ENCODE measurements at regions not wholly inside any gene's neighbourhood (a gene's known extent, or its start where the extent isn't known, plus 50 kb on each side); places are given as distances from the start of the nearest gene placed in this dataset.

DNA sequence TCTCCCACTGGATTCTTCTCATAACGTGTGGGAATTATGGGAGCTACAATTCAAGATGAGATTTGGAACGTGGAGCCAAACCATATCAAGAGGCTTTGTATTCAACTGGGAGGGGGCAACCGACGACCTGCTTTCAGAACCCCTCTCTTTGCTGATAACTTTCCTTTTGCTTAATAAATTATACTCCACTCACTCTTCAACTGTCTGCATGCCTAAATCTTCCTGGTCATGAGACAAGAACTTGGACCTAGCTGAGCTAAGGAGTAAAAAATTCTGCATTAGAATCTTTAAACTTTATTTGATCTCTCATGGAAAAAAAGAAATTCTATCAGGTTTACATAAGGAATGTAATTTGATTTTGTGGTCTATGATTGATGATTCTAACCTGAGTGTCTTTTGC, 86.7 kb upstream of the CYYR1 start:
- Histone ChIP-seq H3K36me3 (ENCODE audit: control insufficient read depth, insufficient read depth, low read length) (no peaks in the 10 kb centered on the region), H3K4me1 (ENCODE audit: control insufficient read depth, insufficient read depth, low read length) (no peaks in the 10 kb centered on the region), H3K27ac (ENCODE audit: low read length) (no peak overlapping the region), H3K9me3 (ENCODE audit: control insufficient read depth, low read depth, low read length) (no peaks in the 10 kb centered on the region), H3K4me3 (ENCODE audit: low read length) (no peak overlapping the region), H3K27me3 (ENCODE audit: control insufficient read depth, insufficient read depth, low read length) (no peaks in the 10 kb centered on the region)
- DNase-seq: no peak
- WGBS (ENCODE audit: insufficient coverage, low lambda C conversion rate): no CpG with 5 or more reads among the region's 4 CpGs

DNA sequence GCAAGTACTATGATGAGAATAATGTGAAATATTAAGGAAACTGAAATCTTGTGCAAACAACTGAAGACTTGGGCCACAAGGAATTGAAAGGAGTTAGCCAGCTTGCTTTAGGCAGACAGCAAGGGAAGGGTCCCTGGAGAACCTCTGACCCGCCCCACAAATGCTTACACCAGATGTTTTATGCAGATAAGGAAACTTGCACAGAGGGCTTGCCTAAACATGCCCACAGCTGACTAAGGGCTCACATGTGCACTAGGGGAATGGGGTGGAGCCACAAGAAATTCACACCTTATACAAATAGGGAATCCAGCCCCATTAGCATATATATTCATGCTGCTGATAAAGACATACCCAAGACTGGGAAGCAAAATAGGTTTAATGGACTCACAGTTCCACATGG, 86.1 kb upstream of the CYYR1 start:
- Histone ChIP-seq H3K9me3 (ENCODE audit: control insufficient read depth, low read depth, low read length) (no peaks in the 10 kb centered on the region), H3K4me1 (ENCODE audit: control insufficient read depth, insufficient read depth, low read length) (no peaks in the 10 kb centered on the region), H3K4me3 (ENCODE audit: low read length) (no peak overlapping the region), H3K27me3 (ENCODE audit: control insufficient read depth, insufficient read depth, low read length) (no peaks in the 10 kb centered on the region), H3K27ac (ENCODE audit: low read length) (no peak overlapping the region), H3K36me3 (ENCODE audit: control insufficient read depth, insufficient read depth, low read length) (no peaks in the 10 kb centered on the region)
- no peak for DNase-seq
- WGBS (ENCODE audit: insufficient coverage, low lambda C conversion rate): no CpG with 5 or more reads among the region's 1 CpG

DNA sequence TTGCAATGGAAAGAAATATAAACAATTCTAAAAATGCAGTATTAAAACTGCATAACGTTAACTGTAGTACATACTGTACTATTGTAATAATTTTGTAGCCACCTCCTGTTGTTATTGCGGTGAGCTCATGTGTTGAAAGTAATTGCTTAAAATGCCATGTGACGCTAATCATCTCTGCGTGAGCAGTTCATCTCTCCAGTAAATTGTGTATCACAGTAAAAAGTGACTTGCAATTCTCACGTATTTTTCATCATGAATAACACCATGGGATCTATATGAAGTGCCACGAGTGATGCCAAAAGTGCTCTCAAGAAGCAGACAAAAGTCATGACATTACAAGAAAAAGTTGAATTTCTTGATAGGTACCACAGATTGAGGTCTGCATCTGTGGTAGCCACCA, 82.4 kb upstream of the CYYR1 start:
- Histone ChIP-seq H3K4me3 (ENCODE audit: low read length) (no peak overlapping the region), H3K27ac (ENCODE audit: low read length) (no peak overlapping the region), H3K27me3 (ENCODE audit: control insufficient read depth, insufficient read depth, low read length) (no peaks in the 10 kb centered on the region), H3K36me3 (ENCODE audit: control insufficient read depth, insufficient read depth, low read length) (no peaks in the 10 kb centered on the region), H3K9me3 (ENCODE audit: control insufficient read depth, low read depth, low read length) (no peaks in the 10 kb centered on the region), H3K4me1 (ENCODE audit: control insufficient read depth, insufficient read depth, low read length) (no peaks in the 10 kb centered on the region)
- no peak for DNase-seq
- 100% methylated on average over 3 of the region's 6 CpGs for WGBS (ENCODE audit: insufficient coverage, low lambda C conversion rate)

DNA sequence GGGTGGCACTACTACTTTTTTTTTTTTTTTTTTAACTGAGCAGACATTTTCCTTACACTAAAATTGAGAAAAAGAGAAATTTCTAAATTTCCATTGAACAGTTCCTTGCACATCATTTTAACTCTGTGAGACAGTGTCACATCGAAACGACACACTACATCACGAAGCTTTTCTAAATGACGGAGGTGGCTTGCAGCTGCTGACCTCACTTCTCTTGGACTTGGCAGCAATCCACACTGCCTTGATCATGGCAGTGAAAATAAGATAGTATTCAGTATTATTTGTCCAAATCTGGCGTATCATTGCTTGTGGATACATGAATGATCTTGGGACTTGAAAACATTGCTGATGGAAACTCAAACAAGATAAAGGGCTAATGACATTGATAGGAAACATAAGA, 80.3 kb upstream of the CYYR1 start:
- no peaks in the 10 kb centered on the region for H3K27me3 ChIP-seq (ENCODE audit: control insufficient read depth, insufficient read depth, low read length)
- no peak overlapping the region for H3K4me3 ChIP-seq (ENCODE audit: low read length)
- no peaks in the 10 kb centered on the region for H3K9me3 ChIP-seq (ENCODE audit: control insufficient read depth, low read depth, low read length)
- no peaks in the 10 kb centered on the region for H3K4me1 ChIP-seq (ENCODE audit: control insufficient read depth, insufficient read depth, low read length)
- H3K27ac ChIP-seq (ENCODE audit: low read length): no peak overlapping the region
- no peaks in the 10 kb centered on the region for H3K36me3 ChIP-seq (ENCODE audit: control insufficient read depth, insufficient read depth, low read length)
- 65% methylated on average over 5 of the region's 5 CpGs for WGBS (ENCODE audit: insufficient coverage, low lambda C conversion rate)
- no peak for DNase-seq

DNA sequence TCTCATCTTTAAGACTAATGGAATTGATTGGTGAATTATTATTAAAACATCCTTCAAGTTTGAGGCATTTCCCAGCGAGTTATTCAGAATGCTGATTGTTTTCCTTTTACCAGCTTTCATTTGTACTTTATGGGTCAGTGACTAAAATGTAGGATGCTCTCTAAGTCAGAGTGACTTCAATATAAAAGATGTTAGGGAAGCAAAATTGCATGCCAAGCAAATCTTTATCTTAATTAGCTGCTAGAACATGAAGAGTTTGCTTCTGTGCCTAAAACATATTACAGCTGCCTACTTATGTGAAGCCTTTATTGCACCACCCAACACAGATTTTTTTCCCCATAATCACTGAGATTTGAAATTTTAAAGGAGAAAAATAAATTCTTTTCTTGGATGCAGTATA, 79.8 kb upstream of the CYYR1 start:
- no peak for DNase-seq
- Histone ChIP-seq H3K27me3 (ENCODE audit: control insufficient read depth, insufficient read depth, low read length) (no peaks in the 10 kb centered on the region), H3K36me3 (ENCODE audit: control insufficient read depth, insufficient read depth, low read length) (no peaks in the 10 kb centered on the region), H3K27ac (ENCODE audit: low read length) (no peak overlapping the region), H3K4me3 (ENCODE audit: low read length) (no peak overlapping the region), H3K4me1 (ENCODE audit: control insufficient read depth, insufficient read depth, low read length) (no peaks in the 10 kb centered on the region), H3K9me3 (ENCODE audit: control insufficient read depth, low read depth, low read length) (no peaks in the 10 kb centered on the region)
- no CpG with 5 or more reads among the region's 1 CpG for WGBS (ENCODE audit: insufficient coverage, low lambda C conversion rate)

DNA sequence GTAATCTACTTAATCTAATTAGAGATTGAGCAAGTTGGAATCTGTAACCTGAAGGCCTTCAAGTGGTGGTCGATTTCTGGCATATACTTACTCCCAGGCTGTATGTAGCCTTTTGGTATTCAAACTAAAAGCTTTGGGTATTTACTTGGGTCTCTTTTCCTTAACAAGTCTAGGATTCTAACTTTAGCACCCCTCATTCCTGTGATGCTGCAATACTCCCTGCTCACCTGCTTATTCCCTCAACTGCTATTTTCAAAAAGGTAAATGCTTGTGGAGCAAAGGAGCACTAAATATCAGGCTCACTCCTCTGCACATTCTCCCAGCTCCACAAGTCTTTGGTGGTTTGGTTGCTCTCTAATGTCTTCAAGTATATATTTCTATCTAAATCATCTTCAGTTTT, 68.0 kb upstream of the CYYR1 start:
- DNase-seq: no peak
- Histone ChIP-seq H3K27me3 (ENCODE audit: control insufficient read depth, insufficient read depth, low read length) (no peaks in the 10 kb centered on the region), H3K4me1 (ENCODE audit: control insufficient read depth, insufficient read depth, low read length) (no peaks in the 10 kb centered on the region), H3K27ac (ENCODE audit: low read length) (no peak overlapping the region), H3K4me3 (ENCODE audit: low read length) (no peak overlapping the region), H3K36me3 (ENCODE audit: control insufficient read depth, insufficient read depth, low read length) (no peaks in the 10 kb centered on the region), H3K9me3 (ENCODE audit: control insufficient read depth, low read depth, low read length) (no peaks in the 10 kb centered on the region)
- WGBS (ENCODE audit: insufficient coverage, low lambda C conversion rate): no CpG with 5 or more reads among the region's 1 CpG

DNA sequence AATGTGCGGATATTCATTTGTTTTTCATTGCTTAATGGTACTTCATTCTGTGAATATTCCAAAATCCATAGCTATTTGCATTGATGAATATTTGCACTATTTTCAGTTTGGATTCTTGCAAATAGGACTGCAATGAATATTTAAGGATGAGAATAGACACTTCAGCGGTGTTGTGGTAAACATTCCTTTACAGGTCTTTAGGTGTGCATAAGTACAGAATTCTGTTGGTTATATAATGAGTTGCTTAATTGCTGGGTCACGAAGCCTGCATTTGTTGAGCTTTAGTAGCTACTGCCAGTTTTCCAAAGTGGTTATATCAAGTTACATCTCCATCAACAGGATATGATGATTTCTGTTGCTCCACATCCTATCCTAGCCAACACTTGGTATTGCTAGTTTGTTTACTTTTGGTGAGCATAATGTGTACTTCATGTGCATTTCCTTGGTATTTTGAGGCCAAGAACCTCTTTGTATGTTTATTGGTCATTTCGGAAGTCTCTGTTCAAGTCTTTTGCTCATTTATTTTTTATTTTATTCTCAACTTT, 64.2 kb upstream of the CYYR1 start:
- Histone ChIP-seq H3K9me3 (ENCODE audit: control insufficient read depth, low read depth, low read length) (no peaks in the 10 kb centered on the region), H3K4me3 (ENCODE audit: low read length) (no peak overlapping the region), H3K4me1 (ENCODE audit: control insufficient read depth, insufficient read depth, low read length) (no peaks in the 10 kb centered on the region), H3K36me3 (ENCODE audit: control insufficient read depth, insufficient read depth, low read length) (no peaks in the 10 kb centered on the region), H3K27me3 (ENCODE audit: control insufficient read depth, insufficient read depth, low read length) (no peaks in the 10 kb centered on the region), H3K27ac (ENCODE audit: low read length) (no peak overlapping the region)
- no peak for DNase-seq
- 100% methylated on average over 1 of the region's 4 CpGs for WGBS (ENCODE audit: insufficient coverage, low lambda C conversion rate)

DNA sequence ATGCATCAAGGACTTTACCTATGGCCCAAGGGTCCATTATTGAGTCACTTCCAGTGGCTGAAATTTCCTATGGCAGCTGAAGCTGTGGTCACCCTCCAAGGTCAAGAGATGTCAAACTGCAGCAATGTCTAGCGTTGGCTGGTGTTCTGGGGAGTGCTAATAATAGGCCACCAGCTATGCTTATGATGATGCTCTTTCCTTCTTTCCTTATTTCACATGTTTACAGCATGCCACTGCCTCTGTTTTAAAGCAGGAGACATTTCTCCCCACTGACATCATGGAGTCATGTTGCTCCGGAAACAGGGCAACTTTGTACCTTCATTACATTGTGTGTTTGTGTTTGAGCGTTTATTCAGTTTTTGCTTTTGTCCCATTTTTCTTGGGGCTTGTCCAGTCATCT, 62.6 kb upstream of the CYYR1 start:
- Histone ChIP-seq H3K9me3 (ENCODE audit: control insufficient read depth, low read depth, low read length) (no peaks in the 10 kb centered on the region), H3K36me3 (ENCODE audit: control insufficient read depth, insufficient read depth, low read length) (no peaks in the 10 kb centered on the region), H3K27me3 (ENCODE audit: control insufficient read depth, insufficient read depth, low read length) (no peaks in the 10 kb centered on the region), H3K4me1 (ENCODE audit: control insufficient read depth, insufficient read depth, low read length) (no peaks in the 10 kb centered on the region), H3K4me3 (ENCODE audit: low read length) (no peak overlapping the region), H3K27ac (ENCODE audit: low read length) (no peak overlapping the region)
- 20% methylated on average over 1 of the region's 3 CpGs for WGBS (ENCODE audit: insufficient coverage, low lambda C conversion rate)
- no peak for DNase-seq

DNA sequence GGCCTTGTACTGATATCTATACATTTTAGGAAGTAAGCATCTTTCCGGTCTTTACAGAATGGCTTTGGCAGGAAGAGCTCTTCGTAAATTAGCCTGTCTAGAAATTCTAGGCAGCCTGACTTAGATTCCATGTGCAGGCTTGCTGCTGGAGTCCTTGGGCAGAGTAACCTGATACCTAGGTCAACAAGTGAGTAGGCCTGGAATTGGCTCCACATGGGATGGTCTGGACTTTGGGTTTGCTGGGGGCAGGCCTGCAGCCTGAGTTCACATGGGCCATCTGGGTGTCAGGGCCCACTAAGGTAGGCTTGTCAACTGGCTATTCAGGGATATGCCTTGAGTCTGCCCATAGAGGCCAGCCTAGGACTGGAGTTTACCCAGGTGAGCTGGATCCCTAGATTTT, 59.6 kb upstream of the CYYR1 start:
- WGBS (ENCODE audit: insufficient coverage, low lambda C conversion rate): no CpG with 5 or more reads among the region's 2 CpGs
- Histone ChIP-seq H3K9me3 (ENCODE audit: control insufficient read depth, low read depth, low read length) (no peaks in the 10 kb centered on the region), H3K27ac (ENCODE audit: low read length) (no peak overlapping the region), H3K4me1 (ENCODE audit: control insufficient read depth, insufficient read depth, low read length) (no peaks in the 10 kb centered on the region), H3K36me3 (ENCODE audit: control insufficient read depth, insufficient read depth, low read length) (no peaks in the 10 kb centered on the region), H3K27me3 (ENCODE audit: control insufficient read depth, insufficient read depth, low read length) (no peaks in the 10 kb centered on the region), H3K4me3 (ENCODE audit: low read length) (no peak overlapping the region)
- no peak for DNase-seq

DNA sequence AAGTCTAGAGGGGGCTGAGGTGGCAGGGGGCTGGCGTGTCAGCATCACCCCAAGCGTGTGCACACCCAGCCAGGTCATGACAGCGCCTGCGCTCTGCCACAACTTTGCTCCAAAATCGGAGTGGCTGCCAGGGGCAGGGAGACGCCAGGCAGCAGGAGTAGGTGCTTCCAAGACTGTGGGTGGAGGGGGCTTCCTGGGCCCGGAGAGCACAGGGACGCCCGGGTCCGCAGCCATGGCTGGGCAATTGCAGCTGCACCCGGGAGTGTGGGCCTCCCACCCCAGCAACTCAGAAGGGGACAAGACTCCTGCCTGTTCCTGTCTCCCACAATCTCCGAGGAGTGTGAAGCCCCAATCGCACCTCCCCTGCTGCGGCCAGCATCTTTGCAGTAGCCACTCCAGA, 53.1 kb upstream of the CYYR1 start:
- H3K27me3 ChIP-seq (ENCODE audit: control insufficient read depth, insufficient read depth, low read length): no peaks in the 10 kb centered on the region
- H3K9me3 ChIP-seq (ENCODE audit: control insufficient read depth, low read depth, low read length): peaks cover 10% of the 10 kb centered on the region
- H3K4me1 ChIP-seq (ENCODE audit: control insufficient read depth, insufficient read depth, low read length): no peaks in the 10 kb centered on the region
- WGBS (ENCODE audit: insufficient coverage, low lambda C conversion rate): no CpG with 5 or more reads among the region's 14 CpGs
- DNase-seq: no peak
- H3K27ac ChIP-seq (ENCODE audit: low read length): no peak overlapping the region
- H3K36me3 ChIP-seq (ENCODE audit: control insufficient read depth, insufficient read depth, low read length): no peaks in the 10 kb centered on the region
- no peak overlapping the region for H3K4me3 ChIP-seq (ENCODE audit: low read length)

DNA sequence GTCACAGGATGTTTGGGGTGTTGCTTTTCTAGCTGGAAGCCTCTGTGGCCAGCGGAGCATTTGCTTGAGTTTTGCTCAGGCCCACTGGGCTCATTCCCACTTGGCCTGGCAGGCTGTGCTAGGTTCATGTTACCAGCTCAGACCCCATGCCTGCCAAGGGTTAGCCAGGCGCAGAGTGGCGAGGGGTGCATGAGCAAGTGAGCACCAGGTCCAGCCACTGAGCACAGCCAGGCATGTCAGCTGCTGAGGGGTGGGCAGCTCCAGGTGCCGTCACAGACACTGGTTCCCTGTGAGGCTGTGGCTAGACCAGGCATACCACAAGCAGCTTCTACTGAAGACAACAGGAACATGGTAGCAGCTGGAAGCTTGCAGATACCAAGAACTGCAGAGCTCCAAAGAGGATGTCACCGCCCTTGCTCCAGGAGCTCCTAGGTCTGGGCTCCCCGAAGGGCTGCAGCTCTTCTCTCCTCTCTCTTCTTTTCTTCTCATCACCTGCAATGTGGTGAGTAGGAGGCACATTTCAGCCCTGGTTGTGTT, 52.0 kb upstream of the CYYR1 start:
- Histone ChIP-seq H3K36me3 (ENCODE audit: control insufficient read depth, insufficient read depth, low read length) (no peaks in the 10 kb centered on the region), H3K9me3 (ENCODE audit: control insufficient read depth, low read depth, low read length) (peaks cover 10% of the 10 kb centered on the region), H3K27ac (ENCODE audit: low read length) (no peak overlapping the region), H3K4me3 (ENCODE audit: low read length) (no peak overlapping the region), H3K4me1 (ENCODE audit: control insufficient read depth, insufficient read depth, low read length) (no peaks in the 10 kb centered on the region), H3K27me3 (ENCODE audit: control insufficient read depth, insufficient read depth, low read length) (no peaks in the 10 kb centered on the region)
- no CpG with 5 or more reads among the region's 6 CpGs for WGBS (ENCODE audit: insufficient coverage, low lambda C conversion rate)
- no peak for DNase-seq

Data from large intestine (tissue), 3 donors.